ENCODE measurements at regions not wholly inside any gene's neighbourhood (a gene's known extent, or its start where the extent isn't known, plus 50 kb on each side); places are given as distances from the start of the nearest gene placed in this dataset.

- intact Hi-C loops (cut with DNase I), result no loop called here
- H3K4me1 ChIP-seq (replicated peaks in 1 of 2), result no peaks in the 10 kb centered on the region
- H3K27me3 ChIP-seq, result no peaks in the 10 kb centered on the region
- no peak for DNase-seq
- H3K4me3 ChIP-seq, result no peak overlapping the region
- WGBS, 4 donors, result 64 to 82% (median 72%) methylated on average over 3 to 4 of the region's 4 CpGs
- no peak overlapping the region for H3K27ac ChIP-seq
- TF ChIP-seq, protein P1, sequence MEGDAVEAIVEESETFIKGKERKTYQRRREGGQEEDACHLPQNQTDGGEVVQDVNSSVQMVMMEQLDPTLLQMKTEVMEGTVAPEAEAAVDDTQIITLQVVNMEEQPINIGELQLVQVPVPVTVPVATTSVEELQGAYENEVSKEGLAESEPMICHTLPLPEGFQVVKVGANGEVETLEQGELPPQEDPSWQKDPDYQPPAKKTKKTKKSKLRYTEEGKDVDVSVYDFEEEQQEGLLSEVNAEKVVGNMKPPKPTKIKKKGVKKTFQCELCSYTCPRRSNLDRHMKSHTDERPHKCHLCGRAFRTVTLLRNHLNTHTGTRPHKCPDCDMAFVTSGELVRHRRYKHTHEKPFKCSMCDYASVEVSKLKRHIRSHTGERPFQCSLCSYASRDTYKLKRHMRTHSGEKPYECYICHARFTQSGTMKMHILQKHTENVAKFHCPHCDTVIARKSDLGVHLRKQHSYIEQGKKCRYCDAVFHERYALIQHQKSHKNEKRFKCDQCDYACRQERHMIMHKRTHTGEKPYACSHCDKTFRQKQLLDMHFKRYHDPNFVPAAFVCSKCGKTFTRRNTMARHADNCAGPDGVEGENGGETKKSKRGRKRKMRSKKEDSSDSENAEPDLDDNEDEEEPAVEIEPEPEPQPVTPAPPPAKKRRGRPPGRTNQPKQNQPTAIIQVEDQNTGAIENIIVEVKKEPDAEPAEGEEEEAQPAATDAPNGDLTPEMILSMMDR (IDR thresholded peaks at IDR 0.05), result no peak
- TF ChIP-seq POLR2A (IDR thresholded peaks at IDR 0.05), result no peak
- H3K36me3 ChIP-seq (replicated peaks in 1 of 2), result no peaks in the 10 kb centered on the region
- no peaks in the 10 kb centered on the region for H3K9me3 ChIP-seq (replicated peaks in 1 of 3)
Observed at GRCh38 chr2:220224691-220225543, 597.5 kb downstream of the SLC4A3 start.

DNA sequence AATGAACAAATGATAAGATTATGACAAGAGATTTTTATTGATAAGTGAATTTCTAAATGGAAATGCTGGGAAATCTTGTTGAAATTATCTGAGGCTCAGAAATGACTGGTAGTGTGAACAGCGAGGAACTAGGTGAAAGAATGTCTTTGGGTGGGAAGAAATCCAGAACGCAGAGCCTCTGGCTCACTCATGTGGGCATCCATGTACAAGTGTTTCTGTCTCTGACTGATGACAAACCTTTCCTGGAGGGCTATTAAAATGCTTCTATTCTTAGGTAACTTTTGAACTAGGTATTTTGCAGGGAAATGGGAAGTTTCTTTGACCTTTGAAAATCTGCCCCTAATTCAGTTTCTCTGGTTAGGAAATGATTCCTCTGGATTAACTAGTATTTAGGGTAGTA, 598.6 kb downstream of the SLC4A3 start:
- intact Hi-C loops (cut with DNase I), result no loop called here
- Histone ChIP-seq H3K27ac (no peak overlapping the region), H3K36me3 (replicated peaks in 1 of 2) (no peaks in the 10 kb centered on the region), H3K9me3 (replicated peaks in 1 of 3) (no peaks in the 10 kb centered on the region), H3K27me3 (no peaks in the 10 kb centered on the region), H3K4me3 (no peak overlapping the region), H3K4me1 (replicated peaks in 1 of 2) (no peaks in the 10 kb centered on the region)
- WGBS, 4 donors, result 86 to 93% (median 88%) methylated on average over 2 of the region's 2 CpGs
- no peak for DNase-seq
- TF ChIP-seq POLR2A (IDR thresholded peaks at IDR 0.05), result no peak
- TF ChIP-seq, protein P1 (IDR thresholded peaks at IDR 0.05), result no peak

- WGBS, 4 donors, result 60 to 76% (median 68%) methylated on average over 1 of the region's 1 CpG
- no peak for TF ChIP-seq POLR2A (IDR thresholded peaks at IDR 0.05)
- TF ChIP-seq, protein P1 (IDR thresholded peaks at IDR 0.05), result no peak
- intact Hi-C loops (cut with DNase I), result no loop called here
Observed at GRCh38 chr2:220226546-220226945, 599.1 kb downstream of the SLC4A3 start.

DNA sequence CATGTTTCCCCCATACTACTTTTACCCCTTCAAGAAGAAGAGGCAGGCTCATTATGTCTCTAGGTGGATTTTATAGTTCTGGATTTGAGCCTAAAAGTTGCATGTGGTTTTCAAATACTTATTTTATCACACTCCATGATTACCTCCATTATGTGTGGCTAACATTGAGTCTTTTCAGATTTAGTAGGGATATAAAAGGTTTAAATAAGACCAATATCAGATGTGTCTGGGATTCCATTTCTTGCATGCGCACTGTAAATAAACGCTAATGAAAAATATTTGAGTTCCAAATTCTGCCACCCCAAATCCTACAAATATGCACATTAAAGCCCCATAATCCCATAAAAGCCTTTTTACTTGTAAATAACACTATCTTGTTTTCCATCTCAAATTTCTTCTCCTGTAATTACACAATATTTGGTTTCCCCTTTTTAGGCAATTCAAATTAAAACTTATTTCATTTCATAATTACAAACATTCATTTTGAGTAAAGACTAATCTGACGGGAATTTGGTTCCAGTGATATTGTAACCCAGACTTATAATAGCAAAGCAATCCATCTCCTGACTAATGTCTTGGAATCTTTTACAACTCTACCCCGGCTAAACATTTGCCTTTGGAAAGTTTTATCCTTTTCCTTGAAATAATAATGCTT, 600.0 kb downstream of the SLC4A3 start:
- intact Hi-C loops (cut with DNase I), result no loop called here
- Histone ChIP-seq H3K27me3 (no peaks in the 10 kb centered on the region), H3K27ac (no peak overlapping the region), H3K4me3 (no peak overlapping the region), H3K4me1 (replicated peaks in 1 of 2) (no peaks in the 10 kb centered on the region), H3K36me3 (replicated peaks in 1 of 2) (no peaks in the 10 kb centered on the region), H3K9me3 (replicated peaks in 1 of 3) (no peaks in the 10 kb centered on the region)
- TF ChIP-seq, protein P1 (IDR thresholded peaks at IDR 0.05), result no peak
- TF ChIP-seq POLR2A (IDR thresholded peaks at IDR 0.05), result no peak
- DNase-seq, result no peak
- 65 to 79% (median 68%) methylated on average over 4 of the region's 4 CpGs for WGBS, 4 donors

More at GRCh38 chr2:220226546-220226945, 599.1 kb downstream of the SLC4A3 start:
- Histone ChIP-seq H3K27ac (no peak overlapping the region), H3K4me1 (replicated peaks in 1 of 2) (no peaks in the 10 kb centered on the region), H3K36me3 (replicated peaks in 1 of 2) (no peaks in the 10 kb centered on the region), H3K9me3 (replicated peaks in 1 of 3) (no peaks in the 10 kb centered on the region), H3K27me3 (no peaks in the 10 kb centered on the region), H3K4me3 (no peak overlapping the region)
- DNase-seq, result no peak
